ENCODE measurements at regions not wholly inside any gene's neighbourhood (a gene's known extent, or its start where the extent isn't known, plus 50 kb on each side); places are given as distances from the start of the nearest gene placed in this dataset.
A peak's percentile ranks its signal among the peaks of the same experiment; 100 is the strongest.

DNA sequence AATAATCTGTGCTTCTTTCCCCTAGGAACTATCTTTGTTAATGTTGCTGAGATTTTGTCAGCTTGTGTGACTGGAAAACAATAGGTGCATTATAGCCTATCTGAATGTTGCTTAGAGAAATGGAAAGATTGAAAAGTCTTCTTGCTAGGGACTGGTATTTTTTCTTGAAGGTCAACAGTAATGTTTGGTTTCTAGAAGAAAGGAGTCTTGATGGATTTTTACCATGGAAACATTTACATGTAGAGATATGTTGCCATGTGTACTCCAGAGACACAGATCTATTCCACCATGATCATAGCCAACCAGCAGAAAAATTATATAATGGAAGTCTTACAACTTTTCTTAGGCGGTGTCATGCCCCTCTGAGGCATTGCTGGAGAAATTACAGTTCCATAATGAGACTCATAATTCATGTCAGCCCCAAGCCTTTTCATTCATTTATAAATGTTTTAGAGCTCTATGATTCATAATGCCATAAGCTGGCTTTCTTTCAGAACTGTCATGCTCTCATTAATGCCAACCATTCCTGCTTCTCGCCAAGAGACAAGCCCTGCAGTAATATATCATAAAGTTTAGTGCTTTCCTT, 175.1 kb upstream of the PTPRZ1 start:
- TF ChIP-seq, protein P1, sequence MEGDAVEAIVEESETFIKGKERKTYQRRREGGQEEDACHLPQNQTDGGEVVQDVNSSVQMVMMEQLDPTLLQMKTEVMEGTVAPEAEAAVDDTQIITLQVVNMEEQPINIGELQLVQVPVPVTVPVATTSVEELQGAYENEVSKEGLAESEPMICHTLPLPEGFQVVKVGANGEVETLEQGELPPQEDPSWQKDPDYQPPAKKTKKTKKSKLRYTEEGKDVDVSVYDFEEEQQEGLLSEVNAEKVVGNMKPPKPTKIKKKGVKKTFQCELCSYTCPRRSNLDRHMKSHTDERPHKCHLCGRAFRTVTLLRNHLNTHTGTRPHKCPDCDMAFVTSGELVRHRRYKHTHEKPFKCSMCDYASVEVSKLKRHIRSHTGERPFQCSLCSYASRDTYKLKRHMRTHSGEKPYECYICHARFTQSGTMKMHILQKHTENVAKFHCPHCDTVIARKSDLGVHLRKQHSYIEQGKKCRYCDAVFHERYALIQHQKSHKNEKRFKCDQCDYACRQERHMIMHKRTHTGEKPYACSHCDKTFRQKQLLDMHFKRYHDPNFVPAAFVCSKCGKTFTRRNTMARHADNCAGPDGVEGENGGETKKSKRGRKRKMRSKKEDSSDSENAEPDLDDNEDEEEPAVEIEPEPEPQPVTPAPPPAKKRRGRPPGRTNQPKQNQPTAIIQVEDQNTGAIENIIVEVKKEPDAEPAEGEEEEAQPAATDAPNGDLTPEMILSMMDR (IDR thresholded peaks at IDR 0.05; ENCODE audit: insufficient read depth, low read length), result no peak
- TF ChIP-seq SPI1 (IDR thresholded peaks at IDR 0.05; ENCODE audit: borderline replicate concordance, low read depth), result no peak
- no peak for TF ChIP-seq GABPA (IDR thresholded peaks at IDR 0.05; ENCODE audit: low read depth)
- TF ChIP-seq POLR2AphosphoS5 (IDR thresholded peaks at IDR 0.05; ENCODE audit: low read depth), result no peak
- TF ChIP-seq, protein P2, sequence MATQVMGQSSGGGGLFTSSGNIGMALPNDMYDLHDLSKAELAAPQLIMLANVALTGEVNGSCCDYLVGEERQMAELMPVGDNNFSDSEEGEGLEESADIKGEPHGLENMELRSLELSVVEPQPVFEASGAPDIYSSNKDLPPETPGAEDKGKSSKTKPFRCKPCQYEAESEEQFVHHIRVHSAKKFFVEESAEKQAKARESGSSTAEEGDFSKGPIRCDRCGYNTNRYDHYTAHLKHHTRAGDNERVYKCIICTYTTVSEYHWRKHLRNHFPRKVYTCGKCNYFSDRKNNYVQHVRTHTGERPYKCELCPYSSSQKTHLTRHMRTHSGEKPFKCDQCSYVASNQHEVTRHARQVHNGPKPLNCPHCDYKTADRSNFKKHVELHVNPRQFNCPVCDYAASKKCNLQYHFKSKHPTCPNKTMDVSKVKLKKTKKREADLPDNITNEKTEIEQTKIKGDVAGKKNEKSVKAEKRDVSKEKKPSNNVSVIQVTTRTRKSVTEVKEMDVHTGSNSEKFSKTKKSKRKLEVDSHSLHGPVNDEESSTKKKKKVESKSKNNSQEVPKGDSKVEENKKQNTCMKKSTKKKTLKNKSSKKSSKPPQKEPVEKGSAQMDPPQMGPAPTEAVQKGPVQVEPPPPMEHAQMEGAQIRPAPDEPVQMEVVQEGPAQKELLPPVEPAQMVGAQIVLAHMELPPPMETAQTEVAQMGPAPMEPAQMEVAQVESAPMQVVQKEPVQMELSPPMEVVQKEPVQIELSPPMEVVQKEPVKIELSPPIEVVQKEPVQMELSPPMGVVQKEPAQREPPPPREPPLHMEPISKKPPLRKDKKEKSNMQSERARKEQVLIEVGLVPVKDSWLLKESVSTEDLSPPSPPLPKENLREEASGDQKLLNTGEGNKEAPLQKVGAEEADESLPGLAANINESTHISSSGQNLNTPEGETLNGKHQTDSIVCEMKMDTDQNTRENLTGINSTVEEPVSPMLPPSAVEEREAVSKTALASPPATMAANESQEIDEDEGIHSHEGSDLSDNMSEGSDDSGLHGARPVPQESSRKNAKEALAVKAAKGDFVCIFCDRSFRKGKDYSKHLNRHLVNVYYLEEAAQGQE (IDR thresholded peaks at IDR 0.05; ENCODE audit: insufficient replicate concordance, low read depth), result no peak
- no peak overlapping the region for H3K27ac ChIP-seq (replicated peaks)
- no peak overlapping the region for H3K4me3 ChIP-seq (replicated peaks; ENCODE audit: insufficient read depth, low read length)
- H3K27me3 ChIP-seq (ENCODE audit: insufficient read depth, poor library complexity, severe bottlenecking), result no peaks in the 10 kb centered on the region
- DNase-seq (ENCODE audit: low read depth in 1 of 2, low spot score in 1 of 2), result no peak

- TF ChIP-seq POLR2AphosphoS5 (IDR thresholded peaks at IDR 0.05; ENCODE audit: low read depth) (no peak), GABPA (IDR thresholded peaks at IDR 0.05; ENCODE audit: low read depth) (no peak)
- TF ChIP-seq, protein P2 (IDR thresholded peaks at IDR 0.05; ENCODE audit: insufficient replicate concordance, low read depth), result no peak
- no peaks in the 10 kb centered on the region for H3K27me3 ChIP-seq (ENCODE audit: insufficient read depth, poor library complexity, severe bottlenecking)
- DNase-seq (ENCODE audit: low read depth in 1 of 2, low spot score in 1 of 2), result no peak
- no peak overlapping the region for H3K4me3 ChIP-seq (replicated peaks; ENCODE audit: insufficient read depth, low read length)
- H3K27ac ChIP-seq (replicated peaks), result no peak overlapping the region
Measured at GRCh38 chr7:121696954-121697353, 176.0 kb upstream of the PTPRZ1 start.

GRCh38 chr7:121689749-121690148, 183.2 kb upstream of the PTPRZ1 start:
- DNase-seq (ENCODE audit: low read depth in 1 of 2, low spot score in 1 of 2), result no peak
- TF ChIP-seq POLR2AphosphoS5 (IDR thresholded peaks at IDR 0.05; ENCODE audit: low read depth) (no peak), SPI1 (IDR thresholded peaks at IDR 0.05; ENCODE audit: borderline replicate concordance, low read depth) (no peak), GABPA (IDR thresholded peaks at IDR 0.05; ENCODE audit: low read depth) (no peak)
- TF ChIP-seq, protein P1 (IDR thresholded peaks at IDR 0.05; ENCODE audit: insufficient read depth, low read length), result no peak
- TF ChIP-seq, protein P2 (IDR thresholded peaks at IDR 0.05; ENCODE audit: insufficient replicate concordance, low read depth), result peak; percentile 66
- Histone ChIP-seq H3K27ac (replicated peaks) (no peak overlapping the region), H3K27me3 (ENCODE audit: insufficient read depth, poor library complexity, severe bottlenecking) (no peaks in the 10 kb centered on the region), H3K4me3 (replicated peaks; ENCODE audit: insufficient read depth, low read length) (no peak overlapping the region)
